GM18520 (cell line): ENCODE measurements at regions not wholly inside any gene's neighbourhood (a gene's known extent, or its start where the extent isn't known, plus 50 kb on each side); places are given as distances from the start of the nearest gene placed in this dataset.
"Not testable (repeated sequence)": the region's sequence is repeated elsewhere in the genome, so short reads cannot be mapped to it uniquely, and the experiment has no call there.

Source experiments
- ATAC-seq: cut with Tn5 transposase; IDR thresholded peaks from one replicate; pipeline ENCODE4 v1.9.1; 2021; ENCODE audit not compliant: unreplicated experiment

DNA sequence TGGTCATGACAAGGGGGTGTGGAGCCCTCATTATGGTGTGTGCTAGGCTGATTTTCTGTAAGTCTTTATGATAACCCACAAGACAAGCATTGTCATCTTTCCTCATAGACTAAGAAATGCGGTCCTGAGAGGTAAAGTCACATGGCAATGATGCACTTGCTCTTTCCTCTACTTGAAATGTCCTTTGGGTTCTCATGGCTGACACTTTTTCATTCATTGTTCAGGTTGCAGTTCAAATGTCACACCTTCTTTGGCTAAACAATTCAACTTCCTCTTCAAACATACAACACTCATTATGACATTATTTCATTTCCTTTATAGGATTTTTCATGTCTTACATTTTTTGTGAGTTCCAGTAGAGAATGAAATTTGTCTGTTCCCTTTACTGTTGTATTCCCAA lies 323.6 kb upstream of the PRR16 start:
- ATAC-seq, result no peak

GRCh38 chr5:120141076-120141475 lies 323.0 kb upstream of the PRR16 start:
- no peak for ATAC-seq

- ATAC-seq, result no peak
These were observed 317.3 kb upstream of the PRR16 start for GRCh38 chr5:120146787-120147186.

GRCh38 chr5:120147911-120148310 lies 316.2 kb upstream of the PRR16 start:
- not testable (repeated sequence) for ATAC-seq

- ATAC-seq, result no peak
These were observed 313.3 kb upstream of the PRR16 start for GRCh38 chr5:120150770-120151169.

DNA sequence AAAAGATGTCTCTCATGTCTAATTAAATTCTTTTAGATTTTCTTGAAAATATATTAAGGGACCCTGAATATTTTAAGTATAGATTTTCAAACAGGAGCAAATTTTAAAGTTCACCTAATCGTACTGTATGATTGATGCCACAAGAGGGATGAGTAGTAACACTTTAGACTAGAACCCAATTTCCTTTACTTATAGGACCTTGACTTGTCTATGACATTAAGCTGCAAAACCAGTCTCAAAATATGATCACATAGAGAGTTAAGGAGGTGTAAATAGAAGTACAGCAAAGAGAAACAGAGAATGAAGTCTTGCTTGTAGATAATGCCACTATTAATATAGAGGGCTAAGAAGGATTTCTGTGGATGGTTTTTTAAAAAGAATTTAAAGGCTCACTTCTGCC lies 312.9 kb upstream of the PRR16 start:
- no peak for ATAC-seq

DNA sequence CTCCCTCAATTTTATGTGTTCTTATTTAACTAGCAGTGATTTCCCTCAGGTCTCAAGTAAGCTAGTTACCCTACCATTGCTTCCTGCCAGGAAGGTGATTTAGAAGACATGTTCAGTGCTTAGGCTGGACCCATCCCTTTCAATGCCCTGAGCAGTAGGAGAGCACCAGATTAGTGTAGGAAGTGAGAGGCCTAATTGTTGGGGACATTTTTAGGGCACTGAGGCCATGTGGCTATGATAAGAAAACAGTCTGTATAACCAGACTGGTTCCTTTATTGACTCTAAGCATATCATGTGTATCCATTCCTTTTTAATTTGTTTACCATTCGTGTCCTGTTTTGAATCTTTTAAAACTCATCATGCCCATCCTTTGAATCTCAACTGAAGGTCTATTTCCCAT lies 312.3 kb upstream of the PRR16 start:
- ATAC-seq, result no peak

DNA sequence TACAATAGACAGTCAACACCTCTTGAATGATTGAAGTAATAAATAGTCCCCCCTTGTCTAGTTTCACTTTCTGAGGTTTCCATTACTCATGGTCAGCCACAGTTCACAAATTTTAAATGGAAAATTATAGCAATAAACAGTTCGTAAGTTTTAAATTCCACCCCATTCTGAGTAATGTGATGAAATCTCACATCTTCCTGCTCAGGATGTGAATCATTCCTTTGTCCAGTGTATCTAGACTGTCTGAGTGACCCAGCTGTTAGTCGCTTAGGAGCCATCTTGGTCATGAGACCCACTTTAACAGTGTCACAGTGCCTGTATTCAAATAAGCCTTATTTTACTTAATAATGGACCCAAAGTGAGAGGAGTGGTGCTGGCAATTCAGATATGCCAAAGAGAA lies 311.6 kb upstream of the PRR16 start:
- ATAC-seq, result no peak

GRCh38 chr5:120152931-120153330 lies 311.2 kb upstream of the PRR16 start:
- no peak for ATAC-seq

DNA sequence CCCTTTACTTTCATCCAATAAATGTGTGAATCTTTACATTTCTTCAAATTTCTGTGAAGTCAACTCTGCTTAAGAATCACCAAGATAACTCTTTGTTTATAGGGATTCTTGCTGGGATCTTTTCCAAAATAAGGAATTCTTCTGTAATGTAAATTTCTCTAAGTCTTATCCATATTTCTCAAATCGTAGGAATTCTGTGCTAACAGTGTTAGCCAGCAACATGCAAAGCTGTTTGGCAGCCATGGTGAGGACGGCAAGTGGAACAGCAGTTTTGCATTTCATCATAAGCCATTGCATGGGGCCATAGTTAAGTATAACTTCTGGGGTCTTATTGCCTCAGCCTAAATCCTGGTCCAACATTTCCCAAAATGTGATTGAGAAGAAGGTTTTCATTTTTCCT lies 310.5 kb upstream of the PRR16 start:
- ATAC-seq, result no peak

- no peak for ATAC-seq
These were observed 308.2 kb upstream of the PRR16 start for GRCh38 chr5:120155873-120156272.

DNA sequence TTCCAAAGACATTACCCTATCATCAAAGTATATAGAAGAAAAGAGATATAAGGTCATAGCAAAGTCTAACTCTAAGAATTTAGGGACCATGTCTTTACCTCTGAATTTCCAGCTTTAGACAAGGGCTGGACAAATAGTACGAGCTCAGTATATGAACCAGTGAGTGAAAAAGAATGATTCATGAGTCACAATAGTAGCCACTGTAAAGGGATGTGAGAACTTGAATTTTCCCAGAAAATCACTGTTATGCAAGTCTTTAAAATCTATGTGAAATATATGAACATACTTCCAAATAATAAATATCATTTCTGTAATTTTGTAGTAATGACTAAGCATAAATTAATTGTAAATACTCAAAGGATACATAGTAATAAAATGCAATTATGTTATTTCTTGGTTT lies 305.9 kb upstream of the PRR16 start:
- ATAC-seq, result no peak

DNA sequence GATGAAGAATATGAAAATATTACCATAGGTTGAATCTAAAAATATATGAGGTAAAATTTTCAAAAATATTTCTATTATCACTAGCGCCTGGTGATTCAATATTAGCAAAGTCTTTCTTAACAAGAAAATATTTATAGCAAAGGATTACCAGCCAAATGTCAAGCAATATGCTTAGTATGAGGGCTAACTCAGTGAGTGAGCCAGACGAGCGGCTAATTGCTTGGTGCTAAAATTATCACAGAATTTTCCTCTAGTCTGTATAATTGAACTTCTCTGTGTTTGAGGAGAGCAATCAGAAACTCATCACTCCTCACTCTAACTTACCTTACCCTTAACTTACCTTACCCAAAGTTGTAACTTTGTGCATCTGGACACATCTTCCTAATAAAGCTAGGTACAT lies 304.9 kb upstream of the PRR16 start:
- ATAC-seq, result no peak

DNA sequence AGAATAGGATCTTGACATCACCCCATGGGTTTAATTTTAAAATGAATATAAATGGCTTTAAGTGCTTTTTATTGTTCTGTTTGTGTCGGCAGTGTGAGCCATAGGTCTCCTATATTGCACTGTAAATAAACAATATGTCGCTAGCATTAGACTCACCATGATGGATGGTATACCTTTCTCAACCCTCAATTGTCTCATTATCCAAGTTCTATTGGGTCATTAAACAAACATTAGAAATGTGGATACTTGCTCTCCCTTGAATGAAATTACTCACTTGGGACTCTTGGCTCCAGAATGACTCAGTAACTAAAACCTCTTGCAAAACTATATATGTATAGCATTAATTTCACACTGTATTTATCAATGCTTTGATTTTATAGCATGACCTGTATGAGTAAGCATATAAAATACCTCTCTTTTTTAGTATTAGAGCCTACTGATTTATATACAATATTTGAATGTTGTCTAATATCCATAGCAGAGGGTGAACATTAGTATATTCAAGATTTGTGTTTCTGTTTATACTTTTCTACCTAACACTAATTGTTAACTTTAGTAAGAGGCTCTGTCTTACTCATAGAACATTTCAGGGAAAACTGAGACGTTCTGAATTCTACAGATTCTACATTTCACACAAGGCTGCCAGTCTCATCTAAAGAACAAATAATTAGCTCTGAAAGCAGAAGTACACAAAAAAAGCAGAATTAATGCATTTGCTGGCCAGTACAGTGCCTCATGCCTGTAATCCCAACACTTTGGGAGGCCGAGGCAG lies 303.8 kb upstream of the PRR16 start:
- no peak for ATAC-seq

DNA sequence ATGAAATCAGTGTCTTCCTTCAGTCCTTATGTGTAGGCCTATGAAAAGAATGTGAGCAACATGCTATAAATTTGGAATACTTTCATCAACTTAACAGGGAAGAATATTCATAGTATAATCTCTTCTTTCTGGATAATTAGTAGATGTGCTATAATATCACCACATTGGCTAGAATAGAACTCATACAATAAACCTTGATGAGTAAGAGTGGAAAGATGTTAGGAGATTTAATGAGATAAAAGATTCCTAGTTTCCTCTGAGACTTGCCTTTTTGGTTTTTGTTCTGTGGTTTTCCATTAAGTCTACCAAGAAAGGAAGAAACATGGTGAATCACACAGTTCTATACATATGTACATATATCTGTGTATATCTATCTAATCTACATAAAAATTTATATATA lies 301.8 kb upstream of the PRR16 start:
- no peak for ATAC-seq

DNA sequence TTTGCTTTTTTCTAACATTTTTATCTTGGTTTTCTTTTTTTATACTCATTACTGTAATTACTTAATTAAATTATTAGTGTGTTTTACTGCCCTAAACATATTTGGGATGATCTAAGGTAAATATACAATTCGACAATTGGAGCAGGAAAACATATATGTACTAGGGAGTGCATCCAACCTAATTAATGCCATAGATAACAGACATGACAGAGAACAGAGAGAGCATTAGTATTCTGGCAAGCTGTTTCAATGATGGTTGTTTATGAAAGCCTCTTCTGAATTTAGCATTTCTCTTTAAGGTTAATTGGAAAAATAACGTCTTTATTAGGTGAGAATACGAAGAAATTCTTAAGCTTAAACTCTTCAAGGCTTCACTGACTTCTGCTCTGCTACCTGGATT lies 300.1 kb upstream of the PRR16 start:
- no peak for ATAC-seq

- ATAC-seq, result no peak
These were observed 299.1 kb upstream of the PRR16 start for GRCh38 chr5:120164986-120165385.

DNA sequence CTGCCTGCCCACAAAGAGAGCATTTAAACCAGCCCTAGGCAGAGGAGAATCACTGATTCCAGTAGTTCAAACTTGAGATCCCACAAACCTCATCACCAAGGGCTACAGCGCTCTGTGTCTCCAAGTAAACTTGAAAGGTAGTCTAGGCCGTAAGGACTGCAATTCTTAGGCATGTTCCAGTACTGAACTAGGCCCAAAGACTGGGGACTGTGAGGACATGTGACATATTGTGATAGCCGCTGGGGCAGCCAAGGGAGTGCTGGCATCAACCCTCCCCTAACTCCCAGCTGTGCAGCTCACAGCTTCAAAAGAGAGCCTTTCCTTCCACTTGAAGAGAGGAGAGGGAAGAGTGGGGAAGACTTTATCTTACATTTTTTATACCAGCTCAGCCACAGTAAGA lies 291.0 kb upstream of the PRR16 start:
- no peak for ATAC-seq

GRCh38 chr5:120174089-120174488 lies 290.0 kb upstream of the PRR16 start:
- ATAC-seq, result no peak

DNA sequence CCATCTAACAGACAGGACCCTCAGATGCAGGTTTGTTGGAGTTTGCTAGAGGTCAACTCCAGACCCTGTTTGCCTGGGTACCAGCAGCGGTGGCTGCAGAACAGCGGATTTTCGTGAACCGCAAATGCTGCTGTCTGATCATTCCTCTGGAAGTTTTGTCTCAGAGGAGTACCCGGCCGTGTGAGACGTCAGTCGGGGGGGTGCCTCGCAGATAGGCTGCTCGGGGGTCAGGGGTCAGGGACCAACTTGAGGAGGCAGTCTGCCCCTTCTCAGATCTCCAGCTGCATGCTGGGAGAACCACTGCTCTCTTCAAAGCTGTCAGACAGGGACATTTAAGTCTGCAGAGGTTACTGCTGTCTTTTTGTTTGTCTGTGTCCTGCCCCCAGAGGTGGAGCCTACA lies 282.9 kb upstream of the PRR16 start:
- ATAC-seq, result not testable (repeated sequence)

- not testable (repeated sequence) for ATAC-seq
These were observed 269.4 kb upstream of the PRR16 start for GRCh38 chr5:120194650-120195049.

- no peak for ATAC-seq
These were observed 264.5 kb upstream of the PRR16 start for GRCh38 chr5:120199559-120199958.

GRCh38 chr5:120207129-120207528 lies 257.0 kb upstream of the PRR16 start:
- no peak for ATAC-seq
